Effector memory CD4-positive, alpha-beta T cell (primary cell): ENCODE measurements at regions not wholly inside any gene's neighbourhood (a gene's known extent, or its start where the extent isn't known, plus 50 kb on each side); places are given as distances from the start of the nearest gene placed in this dataset.

ENCODE experiments used
- DNase-seq, 3 donors: peaks; one replicate each; pipeline ENCODE4 v3.0.0-alpha.2; 2020
- H3K27ac ChIP-seq: 2 replicates; pipeline ENCODE4 v1.7.0; 2013; ENCODE audit warnings: mild to moderate bottlenecking, low read length, moderate library complexity; ENCODE audit not compliant: insufficient read depth, poor library complexity, severe bottlenecking
- H3K27me3 ChIP-seq: replicated peaks from 2 replicates; pipeline ENCODE4 v1.7.0; 2013; ENCODE audit warnings: mild to moderate bottlenecking, low read length; ENCODE audit not compliant: insufficient read depth, control insufficient read depth, poor library complexity, severe bottlenecking
- H3K36me3 ChIP-seq: 2 replicates; pipeline ENCODE4 v1.7.0; 2013; ENCODE audit warnings: mild to moderate bottlenecking, low read length, moderate library complexity; ENCODE audit not compliant: control insufficient read depth, insufficient read depth
- H3K4me1 ChIP-seq: 2 replicates; pipeline ENCODE4 v1.7.0; 2013; ENCODE audit warnings: low read length, mild to moderate bottlenecking; ENCODE audit not compliant: control insufficient read depth, insufficient read depth, poor library complexity, severe bottlenecking
- H3K4me3 ChIP-seq: 2 replicates; pipeline ENCODE4 v1.7.0; 2013; ENCODE audit warnings: low read length, low read depth, mild to moderate bottlenecking; ENCODE audit not compliant: insufficient read depth, poor library complexity, severe bottlenecking
- H3K9me3 ChIP-seq: 2 replicates; pipeline ENCODE4 v1.7.0; 2013; ENCODE audit warnings: mild to moderate bottlenecking, low read length, moderate library complexity; ENCODE audit not compliant: control insufficient read depth

GRCh38 chr12:24195063-24195462 is 245.6 kb upstream of the SOX5 start:
- Histone ChIP-seq H3K27me3 (no peaks in the 10 kb centered on the region), H3K36me3 (no peaks in the 10 kb centered on the region), H3K4me1 (no peaks in the 10 kb centered on the region), H3K4me3 (no peak overlapping the region), H3K27ac (no peak overlapping the region), H3K9me3 (no peaks in the 10 kb centered on the region)
- DNase-seq, result no peak

DNA sequence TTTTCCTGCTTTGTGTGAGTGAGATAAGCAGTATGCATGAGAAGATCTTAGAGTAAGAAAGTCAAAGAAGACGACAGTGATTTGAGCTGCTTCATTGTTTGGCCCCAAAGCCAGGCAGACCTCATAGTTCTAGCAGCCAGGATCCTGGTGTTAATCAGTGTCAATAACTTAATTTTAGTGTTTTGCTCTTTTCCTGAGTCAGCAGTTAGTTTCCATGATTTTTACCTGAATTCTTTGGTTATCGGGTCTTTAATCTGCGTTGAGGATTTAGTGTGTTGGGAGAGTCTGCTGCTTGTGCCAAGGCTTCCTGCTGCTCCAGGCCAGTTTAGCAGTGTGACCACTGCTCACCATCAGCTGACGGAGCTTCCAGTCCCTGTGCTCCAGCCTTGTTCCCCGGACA is 241.6 kb upstream of the SOX5 start:
- H3K27ac ChIP-seq, result no peak overlapping the region
- no peaks in the 10 kb centered on the region for H3K27me3 ChIP-seq
- H3K9me3 ChIP-seq, result no peaks in the 10 kb centered on the region
- DNase-seq, result no peak
- no peaks in the 10 kb centered on the region for H3K4me1 ChIP-seq
- no peak overlapping the region for H3K4me3 ChIP-seq
- H3K36me3 ChIP-seq, result no peaks in the 10 kb centered on the region

DNA sequence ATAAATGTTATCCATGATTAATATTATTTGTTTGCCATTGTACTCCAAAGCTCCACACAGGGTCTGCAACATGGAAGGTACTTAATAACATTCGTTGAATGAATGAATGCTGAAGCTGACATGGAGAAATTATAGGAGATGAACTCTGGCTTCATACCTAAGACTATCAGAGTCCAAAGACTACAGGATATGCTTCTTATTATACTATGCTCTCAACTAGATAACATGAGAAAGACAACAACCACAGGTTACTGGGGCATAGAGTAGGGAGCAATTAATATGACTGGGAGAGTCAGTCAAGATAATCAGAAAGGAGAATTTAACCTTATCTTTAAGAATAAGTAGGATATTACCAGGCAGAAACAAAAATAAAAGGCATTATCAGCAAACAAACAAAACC is 236.3 kb upstream of the SOX5 start:
- Histone ChIP-seq H3K4me3 (no peak overlapping the region), H3K9me3 (no peaks in the 10 kb centered on the region)

GRCh38 chr12:24177889-24178288 is 228.4 kb upstream of the SOX5 start:
- Histone ChIP-seq H3K4me1 (no peaks in the 10 kb centered on the region), H3K27ac (no peak overlapping the region), H3K4me3 (no peak overlapping the region), H3K27me3 (no peaks in the 10 kb centered on the region), H3K9me3 (no peaks in the 10 kb centered on the region), H3K36me3 (no peaks in the 10 kb centered on the region)
- no peak for DNase-seq

More for the DNA sequence above, 236.3 kb upstream of the SOX5 start:
- Histone ChIP-seq H3K27ac (no peak overlapping the region), H3K4me1 (no peaks in the 10 kb centered on the region), H3K27me3 (no peaks in the 10 kb centered on the region), H3K36me3 (no peaks in the 10 kb centered on the region)
- DNase-seq, result no peak

GRCh38 chr12:24175929-24176328 is 226.5 kb upstream of the SOX5 start:
- no peaks in the 10 kb centered on the region for H3K27me3 ChIP-seq
- no peaks in the 10 kb centered on the region for H3K4me1 ChIP-seq
- no peaks in the 10 kb centered on the region for H3K9me3 ChIP-seq
- no peaks in the 10 kb centered on the region for H3K36me3 ChIP-seq
- DNase-seq, result no peak
- no peak overlapping the region for H3K4me3 ChIP-seq
- no peak overlapping the region for H3K27ac ChIP-seq

DNA sequence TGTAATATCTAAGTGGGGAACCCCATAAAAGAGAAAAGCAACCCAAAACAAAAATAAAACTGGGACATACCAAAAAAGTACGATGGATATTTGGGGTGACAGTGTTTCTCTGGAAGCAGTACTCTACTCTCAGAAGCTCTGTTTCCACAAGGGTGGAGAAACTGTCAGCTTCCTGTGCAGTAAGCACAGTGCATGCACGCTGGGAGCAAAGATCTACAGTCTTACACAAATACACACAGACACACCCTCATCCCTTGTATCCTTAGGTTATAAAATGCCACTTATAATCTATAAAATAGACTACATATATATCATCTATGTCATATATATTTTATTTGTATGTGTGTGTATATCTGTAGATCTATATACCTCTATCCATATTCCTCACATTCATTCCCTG is 225.8 kb upstream of the SOX5 start:
- no peaks in the 10 kb centered on the region for H3K36me3 ChIP-seq
- no peak for DNase-seq

GRCh38 chr12:24173067-24173466 is 223.6 kb upstream of the SOX5 start:
- no peak overlapping the region for H3K27ac ChIP-seq
- no peaks in the 10 kb centered on the region for H3K9me3 ChIP-seq
- no peaks in the 10 kb centered on the region for H3K27me3 ChIP-seq
- H3K36me3 ChIP-seq, result no peaks in the 10 kb centered on the region
- no peak for DNase-seq
- no peak overlapping the region for H3K4me3 ChIP-seq
- no peaks in the 10 kb centered on the region for H3K4me1 ChIP-seq

More for the DNA sequence above, 225.8 kb upstream of the SOX5 start:
- Histone ChIP-seq H3K27me3 (no peaks in the 10 kb centered on the region), H3K9me3 (no peaks in the 10 kb centered on the region), H3K27ac (no peak overlapping the region), H3K4me3 (no peak overlapping the region), H3K4me1 (no peaks in the 10 kb centered on the region)

DNA sequence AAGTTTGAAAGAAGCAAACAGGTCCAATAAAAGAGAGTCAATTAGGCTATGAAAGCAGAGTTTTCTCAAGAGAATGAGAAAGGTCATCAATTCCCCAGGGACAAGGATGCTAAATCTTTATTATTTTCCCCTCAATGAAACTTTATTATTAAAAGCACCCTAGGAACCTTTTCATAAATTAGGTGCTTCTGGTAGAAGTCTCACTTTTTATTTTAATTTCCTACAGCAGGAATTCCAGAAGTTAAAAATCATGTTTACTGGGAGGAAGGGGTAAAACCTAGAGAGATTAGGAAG is 223.2 kb upstream of the SOX5 start:
- DNase-seq, result no peak
- Histone ChIP-seq H3K27ac (no peak overlapping the region), H3K4me3 (no peak overlapping the region), H3K4me1 (no peaks in the 10 kb centered on the region), H3K27me3 (no peaks in the 10 kb centered on the region), H3K9me3 (no peaks in the 10 kb centered on the region), H3K36me3 (no peaks in the 10 kb centered on the region)

- H3K4me1 ChIP-seq, result no peaks in the 10 kb centered on the region
- H3K36me3 ChIP-seq, result no peaks in the 10 kb centered on the region
- H3K4me3 ChIP-seq, result no peak overlapping the region
- H3K9me3 ChIP-seq, result no peaks in the 10 kb centered on the region
- no peak overlapping the region for H3K27ac ChIP-seq
- no peak for DNase-seq
- no peaks in the 10 kb centered on the region for H3K27me3 ChIP-seq
Observed at GRCh38 chr12:24172031-24172772, 222.7 kb upstream of the SOX5 start.

- DNase-seq, result no peak
- Histone ChIP-seq H3K4me3 (no peak overlapping the region), H3K36me3 (no peaks in the 10 kb centered on the region), H3K27ac (no peak overlapping the region), H3K9me3 (no peaks in the 10 kb centered on the region), H3K4me1 (no peaks in the 10 kb centered on the region), H3K27me3 (no peaks in the 10 kb centered on the region)
Observed at GRCh38 chr12:24155042-24155441, 205.6 kb upstream of the SOX5 start.
